Ecto neural progenitor cell (in vitro differentiated cells): ENCODE measurements at regions not wholly inside any gene's neighbourhood (a gene's known extent, or its start where the extent isn't known, plus 50 kb on each side); places are given as distances from the start of the nearest gene placed in this dataset.

Source experiments
- DNase-seq: peaks from one replicate; pipeline ENCODE4 v3.0.0-alpha.2; 2018; ENCODE audit warnings: low spot score

GRCh38 chr13:112639521-112639920 lies 50.3 kb upstream of the ATP11A start:
- peak; percentile 33 for DNase-seq

GRCh38 chr13:112638919-112639318 lies 50.9 kb upstream of the ATP11A start:
- DNase-seq = peak; percentile 32

- no peak for DNase-seq
Observed at GRCh38 chr13:112638157-112638750, 50.3 kb upstream of the TUBGCP3 start.
